GM23338 (cell line): ENCODE measurements at regions not wholly inside any gene's neighbourhood (a gene's known extent, or its start where the extent isn't known, plus 50 kb on each side); places are given as distances from the start of the nearest gene placed in this dataset.

Experiments
- ATAC-seq: fragments of 200-7000 bp; cut with Tn5 transposase; 3 replicates; pipeline ENCODE4 v1.9.1; 2020
- DNase-seq: peaks from one replicate; pipeline ENCODE4 v3.0.0-alpha.2; 2015; ENCODE audit warnings: low spot score
- H2AFZ ChIP-seq: fragments of 200-600 bp; sonication (generic); 2 replicates; pipeline ENCODE4 v1.8.0; 2016; ENCODE audit warnings: antibody characterized with exemption, mild to moderate bottlenecking, moderate library complexity
- H3F3A ChIP-seq: fragments of 200-600 bp; sonication (generic); replicated peaks from 2 replicates; pipeline ENCODE4 v1.8.0; 2017; ENCODE audit warnings: antibody characterized with exemption, mixed run types, low read depth
- H3K27ac ChIP-seq: fragments of 200-600 bp; sonication (generic); 2 replicates; pipeline ENCODE4 v1.6.1; 2016; ENCODE audit warnings: low read depth
- H3K27me3 ChIP-seq: fragments of 200-600 bp; sonication (generic); 2 replicates; pipeline ENCODE4 v1.8.0; 2016; ENCODE audit warnings: mild to moderate bottlenecking, mixed run types, moderate library complexity; ENCODE audit not compliant: insufficient read depth
- H3K36me3 ChIP-seq: fragments of 200-600 bp; sonication (generic); 2 replicates; pipeline ENCODE4 v1.8.0; 2016; ENCODE audit warnings: mild to moderate bottlenecking; ENCODE audit not compliant: insufficient read depth
- H3K4me1 ChIP-seq: fragments of 200-600 bp; sonication (generic); 2 replicates; pipeline ENCODE4 v1.8.0; 2016; ENCODE audit warnings: mild to moderate bottlenecking, moderate library complexity; ENCODE audit not compliant: insufficient read depth
- H3K4me2 ChIP-seq: fragments of 200-600 bp; sonication (generic); 2 replicates; pipeline ENCODE4 v1.7.1; 2017; ENCODE audit warnings: mixed run types
- H3K4me3 ChIP-seq: fragments of 200-600 bp; sonication (generic); 2 replicates; pipeline ENCODE4 v1.6.1; 2016; ENCODE audit warnings: mixed run types
- H3K79me2 ChIP-seq: fragments of 200-600 bp; sonication (generic); replicated peaks from 2 replicates; pipeline ENCODE4 v1.8.0; 2017; ENCODE audit warnings: mild to moderate bottlenecking; ENCODE audit not compliant: insufficient read depth
- H3K9me2 ChIP-seq: fragments of 200-600 bp; sonication (generic); 2 replicates; pipeline ENCODE4 v1.8.0; 2017; ENCODE audit not compliant: insufficient read depth
- H4K20me1 ChIP-seq: fragments of 200-600 bp; sonication (generic); replicated peaks from 2 replicates; pipeline ENCODE4 v1.8.0; 2017; ENCODE audit warnings: mild to moderate bottlenecking; ENCODE audit not compliant: insufficient read depth
- H3K27ac Mint-ChIP-seq: 2 replicates; pipeline ENCODE4 v1.8.0; 2020; ENCODE audit warnings: inconsistent platforms, mild to moderate bottlenecking, moderate library complexity, mixed read lengths
- H3K27me3 Mint-ChIP-seq: 3 replicates; pipeline ENCODE4 v1.8.0; 2022; ENCODE audit warnings: low read depth, mild to moderate bottlenecking, moderate library complexity, mixed read lengths, inconsistent platforms; ENCODE audit not compliant: insufficient read depth, poor library complexity
- H3K36me3 Mint-ChIP-seq: 3 replicates; pipeline ENCODE4 v1.8.0; 2021; ENCODE audit warnings: low read depth, mild to moderate bottlenecking, inconsistent platforms, moderate library complexity, mixed read lengths
- H3K4me1 Mint-ChIP-seq: 3 replicates; pipeline ENCODE4 v1.8.0; 2020; ENCODE audit warnings: mild to moderate bottlenecking, inconsistent platforms, mixed read lengths
- H3K4me3 Mint-ChIP-seq: 3 replicates; pipeline ENCODE4 v1.8.0; 2021; ENCODE audit warnings: moderate library complexity, mild to moderate bottlenecking, inconsistent platforms, mixed read lengths
- H3K9me3 Mint-ChIP-seq: 3 replicates; pipeline ENCODE4 v1.8.0; 2020; ENCODE audit warnings: moderate library complexity, mild to moderate bottlenecking, inconsistent platforms, mixed read lengths
- EZH2phosphoT487 ChIP-seq: fragments of 200-600 bp; sonication (generic); IDR thresholded peaks from one replicate; pipeline ENCODE4 v1.8.1; 2018; ENCODE audit warnings: antibody characterized with exemption; ENCODE audit not compliant: unreplicated experiment
- NANOG ChIP-seq: IDR thresholded peaks from 2 replicates; pipeline ENCODE4 v1.6.1; 2016; ENCODE audit warnings: antibody characterized with exemption, borderline replicate concordance
- STAT1 ChIP-seq: IDR thresholded peaks from one replicate; pipeline ENCODE4 v1.6.1; 2016; ENCODE audit warnings: antibody characterized with exemption; ENCODE audit not compliant: unreplicated experiment
- ZNF114 ChIP-seq: fragments of 250-450 bp; sonication (Bioruptor Pico); IDR thresholded peaks from 2 replicates; pipeline ENCODE4 v1.5.0; 2020; ENCODE audit warnings: mild to moderate bottlenecking, moderate library complexity
- ZNF331 ChIP-seq: fragments of 250-450 bp; sonication (Bioruptor Pico); IDR thresholded peaks from 2 replicates; pipeline ENCODE4 v1.5.0; 2020; ENCODE audit warnings: low read depth, mild to moderate bottlenecking, moderate library complexity
- TF ChIP-seq, protein P1 (sequence below): IDR thresholded peaks from one replicate; pipeline ENCODE4 v1.6.1; 2018; ENCODE audit warnings: antibody characterized with exemption; ENCODE audit not compliant: unreplicated experiment
- TF ChIP-seq, protein P2 (sequence below), 2 experiments: fragments of 200-600 bp in 1 of 2; sonication (generic) in 1 of 2; conservative IDR thresholded peaks; 2 replicates each; pipeline versions ENCODE4 v1.5.1 to v1.6.1; 2016 to 2017; ENCODE audit warnings: antibody characterized with exemption in 2 of 2, low read depth in 2 of 2, mild to moderate bottlenecking in 2 of 2, moderate library complexity in 1 of 2
- TF ChIP-seq, protein P3 (sequence below): fragments of 250-450 bp; sonication (Bioruptor Pico); IDR thresholded peaks from 2 replicates; pipeline ENCODE4 v1.5.0; 2020; ENCODE audit warnings: mild to moderate bottlenecking, moderate library complexity

DNA sequence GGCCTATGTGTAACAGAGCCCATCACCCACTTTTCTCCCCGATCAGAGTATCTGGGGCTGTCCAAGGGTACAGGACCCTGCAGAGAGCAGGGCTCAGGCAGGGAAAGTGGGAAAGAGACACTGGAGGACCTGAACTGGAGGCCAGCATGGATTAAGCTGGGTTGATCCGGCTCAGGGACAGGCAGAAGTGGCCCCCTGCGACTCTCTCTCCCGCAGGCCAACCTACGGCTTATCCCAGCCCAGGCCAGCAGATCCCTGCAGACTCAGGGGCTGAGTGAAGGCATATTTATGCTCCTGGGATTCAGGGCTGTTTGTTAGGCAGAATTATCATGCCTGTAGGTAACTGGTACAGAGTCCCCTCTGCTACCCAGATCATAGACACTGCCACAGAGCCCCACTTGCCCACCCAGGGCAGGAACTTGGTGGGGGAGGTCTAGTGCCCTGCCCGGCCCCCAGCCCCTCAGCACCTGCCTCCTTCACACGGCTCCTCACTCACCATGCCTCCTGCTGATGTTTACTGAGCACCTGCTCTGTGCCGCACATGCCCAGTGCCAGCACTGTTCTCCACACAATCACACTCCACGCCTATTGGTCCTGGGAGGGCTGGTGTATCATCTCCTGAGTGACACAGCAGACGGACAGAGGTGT lies 87.3 kb downstream of the ADRA2C start:
- Histone ChIP-seq H3K4me1 (peaks cover 14% of the 10 kb centered on the region), H3K4me2 (no peak overlapping the region), H2AFZ (no peak overlapping the region), H4K20me1 (no peaks in the 10 kb centered on the region), H3K27ac (no peak overlapping the region), H3K36me3 (no peaks in the 10 kb centered on the region), H3K4me3 (no peak overlapping the region), H3F3A (no peaks in the 10 kb centered on the region), H3K27me3 (no peaks in the 10 kb centered on the region), H3K79me2 (no peaks in the 10 kb centered on the region), H3K9me2 (no peaks in the 10 kb centered on the region)
- no peak for DNase-seq
- H3K4me3 Mint-ChIP-seq: no peak overlapping the region
- H3K27me3 Mint-ChIP-seq: peaks cover 11% of the 10 kb centered on the region
- no peak overlapping the region for H3K27ac Mint-ChIP-seq
- peaks cover 28% of the 10 kb centered on the region for H3K4me1 Mint-ChIP-seq
- H3K36me3 Mint-ChIP-seq: peaks cover 12% of the 10 kb centered on the region; the same call in 1 of the 3 replicates
- TF ChIP-seq ZNF114 (CRISPR knock-in tag) (no peak), STAT1 (no peak)
- H3K9me3 Mint-ChIP-seq: peaks cover 23% of the 10 kb centered on the region
- no peak for ATAC-seq

DNA sequence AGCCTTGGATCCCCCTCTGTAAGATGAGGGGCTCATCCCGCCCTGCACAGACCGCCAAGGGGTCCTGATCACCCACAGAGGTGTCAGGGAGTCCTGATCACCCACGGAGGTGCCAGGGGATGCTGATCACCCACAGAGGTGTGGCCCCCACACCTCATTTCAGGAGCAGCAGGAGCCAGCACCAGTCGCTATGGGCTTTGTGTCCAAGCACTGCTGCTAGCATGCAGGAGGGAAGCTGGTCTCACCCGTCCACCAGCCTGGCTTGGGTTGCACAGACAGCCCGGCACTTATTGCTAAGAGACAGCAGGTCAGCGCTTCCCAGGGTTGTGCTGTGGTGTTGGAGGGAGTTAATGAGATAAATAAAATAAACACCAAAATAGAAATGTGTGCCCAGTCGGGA lies 88.5 kb downstream of the ADRA2C start:
- Histone ChIP-seq H3K27ac (no peak overlapping the region), H2AFZ (no peak overlapping the region; the same call in 1 of the 2 replicates), H3K36me3 (no peaks in the 10 kb centered on the region), H3K27me3 (no peaks in the 10 kb centered on the region), H3K4me3 (no peak overlapping the region), H3K4me2 (no peak overlapping the region), H3K4me1 (peaks cover 14% of the 10 kb centered on the region), H3F3A (no peaks in the 10 kb centered on the region), H4K20me1 (no peaks in the 10 kb centered on the region), H3K79me2 (no peaks in the 10 kb centered on the region), H3K9me2 (no peaks in the 10 kb centered on the region)
- H3K27ac Mint-ChIP-seq: no peak overlapping the region
- H3K4me3 Mint-ChIP-seq: no peak overlapping the region
- H3K9me3 Mint-ChIP-seq: peaks cover 17% of the 10 kb centered on the region
- TF ChIP-seq, protein P1, sequence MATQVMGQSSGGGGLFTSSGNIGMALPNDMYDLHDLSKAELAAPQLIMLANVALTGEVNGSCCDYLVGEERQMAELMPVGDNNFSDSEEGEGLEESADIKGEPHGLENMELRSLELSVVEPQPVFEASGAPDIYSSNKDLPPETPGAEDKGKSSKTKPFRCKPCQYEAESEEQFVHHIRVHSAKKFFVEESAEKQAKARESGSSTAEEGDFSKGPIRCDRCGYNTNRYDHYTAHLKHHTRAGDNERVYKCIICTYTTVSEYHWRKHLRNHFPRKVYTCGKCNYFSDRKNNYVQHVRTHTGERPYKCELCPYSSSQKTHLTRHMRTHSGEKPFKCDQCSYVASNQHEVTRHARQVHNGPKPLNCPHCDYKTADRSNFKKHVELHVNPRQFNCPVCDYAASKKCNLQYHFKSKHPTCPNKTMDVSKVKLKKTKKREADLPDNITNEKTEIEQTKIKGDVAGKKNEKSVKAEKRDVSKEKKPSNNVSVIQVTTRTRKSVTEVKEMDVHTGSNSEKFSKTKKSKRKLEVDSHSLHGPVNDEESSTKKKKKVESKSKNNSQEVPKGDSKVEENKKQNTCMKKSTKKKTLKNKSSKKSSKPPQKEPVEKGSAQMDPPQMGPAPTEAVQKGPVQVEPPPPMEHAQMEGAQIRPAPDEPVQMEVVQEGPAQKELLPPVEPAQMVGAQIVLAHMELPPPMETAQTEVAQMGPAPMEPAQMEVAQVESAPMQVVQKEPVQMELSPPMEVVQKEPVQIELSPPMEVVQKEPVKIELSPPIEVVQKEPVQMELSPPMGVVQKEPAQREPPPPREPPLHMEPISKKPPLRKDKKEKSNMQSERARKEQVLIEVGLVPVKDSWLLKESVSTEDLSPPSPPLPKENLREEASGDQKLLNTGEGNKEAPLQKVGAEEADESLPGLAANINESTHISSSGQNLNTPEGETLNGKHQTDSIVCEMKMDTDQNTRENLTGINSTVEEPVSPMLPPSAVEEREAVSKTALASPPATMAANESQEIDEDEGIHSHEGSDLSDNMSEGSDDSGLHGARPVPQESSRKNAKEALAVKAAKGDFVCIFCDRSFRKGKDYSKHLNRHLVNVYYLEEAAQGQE: no peak
- no peak for TF ChIP-seq EZH2phosphoT487
- TF ChIP-seq ZNF331: no peak
- TF ChIP-seq, protein P2, sequence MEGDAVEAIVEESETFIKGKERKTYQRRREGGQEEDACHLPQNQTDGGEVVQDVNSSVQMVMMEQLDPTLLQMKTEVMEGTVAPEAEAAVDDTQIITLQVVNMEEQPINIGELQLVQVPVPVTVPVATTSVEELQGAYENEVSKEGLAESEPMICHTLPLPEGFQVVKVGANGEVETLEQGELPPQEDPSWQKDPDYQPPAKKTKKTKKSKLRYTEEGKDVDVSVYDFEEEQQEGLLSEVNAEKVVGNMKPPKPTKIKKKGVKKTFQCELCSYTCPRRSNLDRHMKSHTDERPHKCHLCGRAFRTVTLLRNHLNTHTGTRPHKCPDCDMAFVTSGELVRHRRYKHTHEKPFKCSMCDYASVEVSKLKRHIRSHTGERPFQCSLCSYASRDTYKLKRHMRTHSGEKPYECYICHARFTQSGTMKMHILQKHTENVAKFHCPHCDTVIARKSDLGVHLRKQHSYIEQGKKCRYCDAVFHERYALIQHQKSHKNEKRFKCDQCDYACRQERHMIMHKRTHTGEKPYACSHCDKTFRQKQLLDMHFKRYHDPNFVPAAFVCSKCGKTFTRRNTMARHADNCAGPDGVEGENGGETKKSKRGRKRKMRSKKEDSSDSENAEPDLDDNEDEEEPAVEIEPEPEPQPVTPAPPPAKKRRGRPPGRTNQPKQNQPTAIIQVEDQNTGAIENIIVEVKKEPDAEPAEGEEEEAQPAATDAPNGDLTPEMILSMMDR (conservative IDR thresholded peaks at IDR 0.05; ENCODE audit: low read depth in 2 of 2): no peak
- TF ChIP-seq ZNF114 (CRISPR knock-in tag): no peak
- TF ChIP-seq, protein P3, sequence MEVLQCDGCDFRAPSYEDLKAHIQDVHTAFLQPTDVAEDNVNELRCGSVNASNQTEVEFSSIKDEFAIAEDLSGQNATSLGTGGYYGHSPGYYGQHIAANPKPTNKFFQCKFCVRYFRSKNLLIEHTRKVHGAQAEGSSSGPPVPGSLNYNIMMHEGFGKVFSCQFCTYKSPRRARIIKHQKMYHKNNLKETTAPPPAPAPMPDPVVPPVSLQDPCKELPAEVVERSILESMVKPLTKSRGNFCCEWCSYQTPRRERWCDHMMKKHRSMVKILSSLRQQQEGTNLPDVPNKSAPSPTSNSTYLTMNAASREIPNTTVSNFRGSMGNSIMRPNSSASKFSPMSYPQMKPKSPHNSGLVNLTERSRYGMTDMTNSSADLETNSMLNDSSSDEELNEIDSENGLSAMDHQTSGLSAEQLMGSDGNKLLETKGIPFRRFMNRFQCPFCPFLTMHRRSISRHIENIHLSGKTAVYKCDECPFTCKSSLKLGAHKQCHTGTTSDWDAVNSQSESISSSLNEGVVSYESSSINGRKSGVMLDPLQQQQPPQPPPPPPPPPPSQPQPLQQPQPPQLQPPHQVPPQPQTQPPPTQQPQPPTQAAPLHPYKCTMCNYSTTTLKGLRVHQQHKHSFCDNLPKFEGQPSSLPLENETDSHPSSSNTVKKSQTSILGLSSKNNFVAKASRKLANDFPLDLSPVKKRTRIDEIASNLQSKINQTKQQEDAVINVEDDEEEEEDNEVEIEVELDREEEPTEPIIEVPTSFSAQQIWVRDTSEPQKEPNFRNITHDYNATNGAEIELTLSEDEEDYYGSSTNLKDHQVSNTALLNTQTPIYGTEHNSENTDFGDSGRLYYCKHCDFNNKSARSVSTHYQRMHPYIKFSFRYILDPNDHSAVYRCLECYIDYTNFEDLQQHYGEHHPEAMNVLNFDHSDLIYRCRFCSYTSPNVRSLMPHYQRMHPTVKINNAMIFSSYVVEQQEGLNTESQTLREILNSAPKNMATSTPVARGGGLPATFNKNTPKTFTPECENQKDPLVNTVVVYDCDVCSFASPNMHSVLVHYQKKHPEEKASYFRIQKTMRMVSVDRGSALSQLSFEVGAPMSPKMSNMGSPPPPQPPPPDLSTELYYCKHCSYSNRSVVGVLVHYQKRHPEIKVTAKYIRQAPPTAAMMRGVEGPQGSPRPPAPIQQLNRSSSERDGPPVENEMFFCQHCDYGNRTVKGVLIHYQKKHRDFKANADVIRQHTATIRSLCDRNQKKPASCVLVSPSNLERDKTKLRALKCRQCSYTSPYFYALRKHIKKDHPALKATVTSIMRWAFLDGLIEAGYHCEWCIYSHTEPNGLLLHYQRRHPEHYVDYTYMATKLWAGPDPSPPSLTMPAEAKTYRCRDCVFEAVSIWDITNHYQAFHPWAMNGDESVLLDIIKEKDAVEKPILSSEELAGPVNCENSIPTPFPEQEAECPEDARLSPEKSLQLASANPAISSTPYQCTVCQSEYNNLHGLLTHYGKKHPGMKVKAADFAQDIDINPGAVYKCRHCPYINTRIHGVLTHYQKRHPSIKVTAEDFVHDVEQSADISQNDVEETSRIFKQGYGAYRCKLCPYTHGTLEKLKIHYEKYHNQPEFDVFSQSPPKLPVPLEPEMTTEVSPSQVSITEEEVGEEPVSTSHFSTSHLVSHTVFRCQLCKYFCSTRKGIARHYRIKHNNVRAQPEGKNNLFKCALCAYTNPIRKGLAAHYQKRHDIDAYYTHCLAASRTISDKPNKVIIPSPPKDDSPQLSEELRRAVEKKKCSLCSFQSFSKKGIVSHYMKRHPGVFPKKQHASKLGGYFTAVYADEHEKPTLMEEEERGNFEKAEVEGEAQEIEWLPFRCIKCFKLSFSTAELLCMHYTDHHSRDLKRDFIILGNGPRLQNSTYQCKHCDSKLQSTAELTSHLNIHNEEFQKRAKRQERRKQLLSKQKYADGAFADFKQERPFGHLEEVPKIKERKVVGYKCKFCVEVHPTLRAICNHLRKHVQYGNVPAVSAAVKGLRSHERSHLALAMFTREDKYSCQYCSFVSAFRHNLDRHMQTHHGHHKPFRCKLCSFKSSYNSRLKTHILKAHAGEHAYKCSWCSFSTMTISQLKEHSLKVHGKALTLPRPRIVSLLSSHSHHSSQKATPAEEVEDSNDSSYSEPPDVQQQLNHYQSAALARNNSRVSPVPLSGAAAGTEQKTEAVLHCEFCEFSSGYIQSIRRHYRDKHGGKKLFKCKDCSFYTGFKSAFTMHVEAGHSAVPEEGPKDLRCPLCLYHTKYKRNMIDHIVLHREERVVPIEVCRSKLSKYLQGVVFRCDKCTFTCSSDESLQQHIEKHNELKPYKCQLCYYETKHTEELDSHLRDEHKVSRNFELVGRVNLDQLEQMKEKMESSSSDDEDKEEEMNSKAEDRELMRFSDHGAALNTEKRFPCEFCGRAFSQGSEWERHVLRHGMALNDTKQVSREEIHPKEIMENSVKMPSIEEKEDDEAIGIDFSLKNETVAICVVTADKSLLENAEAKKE: no peak
- no peak for TF ChIP-seq NANOG
- DNase-seq (no peak), ATAC-seq (no peak)
- H3K27me3 Mint-ChIP-seq: peaks cover 11% of the 10 kb centered on the region
- H3K36me3 Mint-ChIP-seq: peaks cover 12% of the 10 kb centered on the region; the same call in 1 of the 3 replicates
- H3K4me1 Mint-ChIP-seq: peaks cover 28% of the 10 kb centered on the region
